ENCODE measurements at regions not wholly inside any gene's neighbourhood (a gene's known extent, or its start where the extent isn't known, plus 50 kb on each side); places are given as distances from the start of the nearest gene placed in this dataset.

DNA sequence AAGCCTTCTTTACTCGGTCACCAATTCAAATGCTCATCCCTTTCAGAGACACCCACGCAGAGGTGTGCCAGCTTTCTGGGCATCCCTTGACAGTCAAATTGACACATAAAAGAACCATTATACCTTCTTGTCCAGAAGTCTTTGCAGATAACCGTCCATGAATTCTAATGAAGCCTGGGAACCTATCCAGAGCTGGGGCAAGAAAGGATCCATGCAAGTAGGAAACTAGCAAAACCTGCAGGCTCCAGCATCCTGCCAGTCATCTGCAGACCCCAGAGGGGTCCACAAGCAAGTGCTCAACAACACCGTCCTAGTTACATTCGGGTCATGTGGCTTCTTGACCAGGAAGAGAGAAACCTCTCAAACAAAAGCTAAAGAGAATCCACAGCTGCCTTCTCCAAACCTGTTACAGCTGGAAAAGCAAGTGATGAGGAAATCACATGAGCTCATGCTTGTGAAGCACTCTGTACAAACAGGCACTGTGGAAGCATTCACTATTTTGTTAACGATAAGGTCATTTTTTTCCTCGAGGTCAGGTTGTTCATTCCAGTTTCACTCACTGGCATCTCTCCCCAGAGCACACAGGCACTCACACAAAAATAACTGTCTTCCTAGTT is 80.2 kb upstream of the DMRT1 start (continued):
- TF ChIP-seq, protein P1, sequence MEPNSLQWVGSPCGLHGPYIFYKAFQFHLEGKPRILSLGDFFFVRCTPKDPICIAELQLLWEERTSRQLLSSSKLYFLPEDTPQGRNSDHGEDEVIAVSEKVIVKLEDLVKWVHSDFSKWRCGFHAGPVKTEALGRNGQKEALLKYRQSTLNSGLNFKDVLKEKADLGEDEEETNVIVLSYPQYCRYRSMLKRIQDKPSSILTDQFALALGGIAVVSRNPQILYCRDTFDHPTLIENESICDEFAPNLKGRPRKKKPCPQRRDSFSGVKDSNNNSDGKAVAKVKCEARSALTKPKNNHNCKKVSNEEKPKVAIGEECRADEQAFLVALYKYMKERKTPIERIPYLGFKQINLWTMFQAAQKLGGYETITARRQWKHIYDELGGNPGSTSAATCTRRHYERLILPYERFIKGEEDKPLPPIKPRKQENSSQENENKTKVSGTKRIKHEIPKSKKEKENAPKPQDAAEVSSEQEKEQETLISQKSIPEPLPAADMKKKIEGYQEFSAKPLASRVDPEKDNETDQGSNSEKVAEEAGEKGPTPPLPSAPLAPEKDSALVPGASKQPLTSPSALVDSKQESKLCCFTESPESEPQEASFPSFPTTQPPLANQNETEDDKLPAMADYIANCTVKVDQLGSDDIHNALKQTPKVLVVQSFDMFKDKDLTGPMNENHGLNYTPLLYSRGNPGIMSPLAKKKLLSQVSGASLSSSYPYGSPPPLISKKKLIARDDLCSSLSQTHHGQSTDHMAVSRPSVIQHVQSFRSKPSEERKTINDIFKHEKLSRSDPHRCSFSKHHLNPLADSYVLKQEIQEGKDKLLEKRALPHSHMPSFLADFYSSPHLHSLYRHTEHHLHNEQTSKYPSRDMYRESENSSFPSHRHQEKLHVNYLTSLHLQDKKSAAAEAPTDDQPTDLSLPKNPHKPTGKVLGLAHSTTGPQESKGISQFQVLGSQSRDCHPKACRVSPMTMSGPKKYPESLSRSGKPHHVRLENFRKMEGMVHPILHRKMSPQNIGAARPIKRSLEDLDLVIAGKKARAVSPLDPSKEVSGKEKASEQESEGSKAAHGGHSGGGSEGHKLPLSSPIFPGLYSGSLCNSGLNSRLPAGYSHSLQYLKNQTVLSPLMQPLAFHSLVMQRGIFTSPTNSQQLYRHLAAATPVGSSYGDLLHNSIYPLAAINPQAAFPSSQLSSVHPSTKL (CRISPR knock-in tag; IDR thresholded peaks at IDR 0.05), result peak; percentile 70
- peak; percentile 16; the same call in 1 of the 2 replicates for TF ChIP-seq MED1 (CRISPR knock-in tag; IDR thresholded peaks at IDR 0.05)
- no peak for TF ChIP-seq ZNF317 (CRISPR knock-in tag; IDR thresholded peaks at IDR 0.05)
- TF ChIP-seq ZSCAN20 (CRISPR knock-in tag; IDR thresholded peaks at IDR 0.05; ENCODE audit: borderline replicate concordance), result no peak
- TF ChIP-seq TOPORS (CRISPR knock-in tag; IDR thresholded peaks at IDR 0.05), result no peak

GRCh38 chr9:761793-762560 is 79.5 kb upstream of the DMRT1 start:
- ChIA-PET POLR2A (interaction anchor here (0.7 to 1.1 kb wide), 3 partner anchors 53 to 80 kb away, joined by 4 to 6 read pairs (median 4); no protein-coding TSS in a partner anchor), CTCF (ENCODE audit: low intra/inter-chr PET ratio, low total read pairs) (interaction anchor here (3.7 kb wide), 1 partner anchor 148 kb away, joined by 51 read pairs; no protein-coding TSS in a partner anchor)
- TF ChIP-seq ZNF746 (CRISPR knock-in tag; IDR thresholded peaks at IDR 0.05), result no peak
- TF ChIP-seq DNMT3B (CRISPR knock-in tag; conservative IDR thresholded peaks at IDR 0.05), result no peak
- no peak for TF ChIP-seq ZNF124 (CRISPR knock-in tag; IDR thresholded peaks at IDR 0.05)
- TF ChIP-seq, protein P2, sequence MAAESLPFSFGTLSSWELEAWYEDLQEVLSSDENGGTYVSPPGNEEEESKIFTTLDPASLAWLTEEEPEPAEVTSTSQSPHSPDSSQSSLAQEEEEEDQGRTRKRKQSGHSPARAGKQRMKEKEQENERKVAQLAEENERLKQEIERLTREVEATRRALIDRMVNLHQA (CRISPR knock-in tag; IDR thresholded peaks at IDR 0.05), result no peak
- TF ChIP-seq FOSL2 (CRISPR knock-in tag; IDR thresholded peaks at IDR 0.05), result no peak
- no peak for TF ChIP-seq WIZ (CRISPR knock-in tag; IDR thresholded peaks at IDR 0.05)
- TF ChIP-seq AGO1 (IDR thresholded peaks at IDR 0.05; ENCODE audit: low read depth, low read length, poor library complexity, severe bottlenecking), result no peak
- no peak for TF ChIP-seq SNAPC5 (CRISPR knock-in tag; IDR thresholded peaks at IDR 0.05; ENCODE audit: borderline replicate concordance)
- no peak for TF ChIP-seq ZNF772 (CRISPR knock-in tag; IDR thresholded peaks at IDR 0.05)
- no peak for TF ChIP-seq ZBTB3 (CRISPR knock-in tag; IDR thresholded peaks at IDR 0.05; ENCODE audit: borderline replicate concordance, low read depth)
- no peak for TF ChIP-seq IRF2 (CRISPR knock-in tag; IDR thresholded peaks at IDR 0.05)
- TF ChIP-seq ZNF234 (CRISPR knock-in tag; conservative IDR thresholded peaks at IDR 0.05), result no peak
- TF ChIP-seq, protein P3, sequence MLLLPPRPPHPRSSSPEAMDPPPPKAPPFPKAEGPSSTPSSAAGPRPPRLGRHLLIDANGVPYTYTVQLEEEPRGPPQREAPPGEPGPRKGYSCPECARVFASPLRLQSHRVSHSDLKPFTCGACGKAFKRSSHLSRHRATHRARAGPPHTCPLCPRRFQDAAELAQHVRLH (CRISPR knock-in tag; IDR thresholded peaks at IDR 0.05; ENCODE audit: borderline replicate concordance, low read depth), result no peak
- TF ChIP-seq RFXANK (CRISPR knock-in tag; IDR thresholded peaks at IDR 0.05), result no peak
- ATAC-seq, result no peak
- no peaks in the 10 kb centered on the region for H4K20me1 ChIP-seq (ENCODE audit: insufficient read depth, low read length)
- no peaks in the 10 kb centered on the region for H3K79me2 ChIP-seq (ENCODE audit: insufficient read depth, low read length)
- H3K36me3 ChIP-seq (replicated peaks in 1 of 2; ENCODE audit: control insufficient read depth in 1 of 2, insufficient read depth in 2 of 2, low read length in 2 of 2), result no peaks in the 10 kb centered on the region
- no peak for FAIRE-seq
- BruUV-seq (replicated peaks), result no TSS peak
- H3K4me2 ChIP-seq (ENCODE audit: low read depth, low read length), result peak overlapping the region; percentile 26; the same call in 1 of the 2 replicates
- in situ Hi-C loops (cut with HindIII; ENCODE audit: extremely low pct_ligation_motif_present, low pct_unique_long_range_greater_than_20kb) (loop anchor here (5.0 kb wide), 1 partner anchor 150 kb away; no protein-coding TSS in a partner anchor), intact Hi-C loops (cut with micrococcal nuclease; ENCODE audit: unreplicated experiment) (loop anchor here (2.0 to 5.0 kb wide), 2 partner anchors 45 to 79 kb away; no protein-coding TSS in a partner anchor)
- no peak overlapping the region for H3K9ac ChIP-seq (ENCODE audit: insufficient read depth, low read depth, low read length)
- no peaks in the 10 kb centered on the region for H3K27me3 ChIP-seq (ENCODE audit: control insufficient read depth in 1 of 2, insufficient read depth in 2 of 2, low read length in 2 of 2)
- H2AFZ ChIP-seq (ENCODE audit: low read length), result no peak overlapping the region
- WGBS (ENCODE audit: low lambda C conversion rate), result 76% methylated on average over 13 of the region's 13 CpGs
- no peak for DNase-seq (ENCODE audit: low spot score)
- H3K27ac ChIP-seq (ENCODE audit: extremely low read length, insufficient read depth, low read length), result no peak overlapping the region
- H3K9me3 ChIP-seq (ENCODE audit: low read length), result no peaks in the 10 kb centered on the region
- H3K4me3 ChIP-seq (replicated peaks in 1 of 3; ENCODE audit: insufficient read depth in 1 of 3, low read depth in 2 of 3, low read length in 3 of 3), result no peak overlapping the region
- H3K4me1 ChIP-seq (ENCODE audit: insufficient read depth, low read length), result peaks cover 55% of the 10 kb centered on the region

Measured in HepG2 (cell line).